Activated naive CD8-positive, alpha-beta T cell (primary cell): ENCODE measurements at regions not wholly inside any gene's neighbourhood (a gene's known extent, or its start where the extent isn't known, plus 50 kb on each side); places are given as distances from the start of the nearest gene placed in this dataset.
A peak's percentile ranks its signal among the peaks of the same experiment; 100 is the strongest.

Experiments
- H3K27ac Mint-ChIP-seq: one replicate; pipeline ENCODE4 v1.8.0; 2021; ENCODE audit warnings: mixed read lengths
- H3K27me3 Mint-ChIP-seq: one replicate; pipeline ENCODE4 v1.8.0; 2021; ENCODE audit warnings: mixed read lengths
- H3K36me3 Mint-ChIP-seq: one replicate; pipeline ENCODE4 v1.8.0; 2021; ENCODE audit warnings: mixed read lengths
- H3K4me1 Mint-ChIP-seq: one replicate; pipeline ENCODE4 v1.8.0; 2021; ENCODE audit warnings: low read depth, mixed read lengths
- H3K4me3 Mint-ChIP-seq: one replicate; pipeline ENCODE4 v1.8.0; 2021; ENCODE audit warnings: mild to moderate bottlenecking, mixed read lengths
- H3K9me3 Mint-ChIP-seq: one replicate; pipeline ENCODE4 v1.8.0; 2021; ENCODE audit warnings: low read depth, mixed read lengths

GRCh38 chrX:30971774-30972603, 82.9 kb upstream of the TAB3 start:
- Mint-ChIP-seq H3K4me3 (peak overlapping the region; percentile 80), H3K27ac (no peak overlapping the region), H3K36me3 (no peaks in the 10 kb centered on the region), H3K9me3 (no peaks in the 10 kb centered on the region), H3K27me3 (peaks cover 2% of the 10 kb centered on the region), H3K4me1 (peaks cover 11% of the 10 kb centered on the region)

GRCh38 chrX:30967516-30967915, 78.5 kb upstream of the TAB3 start:
- Mint-ChIP-seq H3K27ac (no peak overlapping the region), H3K4me1 (peaks cover 7% of the 10 kb centered on the region), H3K27me3 (peaks cover 3% of the 10 kb centered on the region), H3K4me3 (no peak overlapping the region), H3K9me3 (no peaks in the 10 kb centered on the region), H3K36me3 (no peaks in the 10 kb centered on the region)

- H3K27ac Mint-ChIP-seq, result no peak overlapping the region
- H3K4me3 Mint-ChIP-seq, result no peak overlapping the region
- no peaks in the 10 kb centered on the region for H3K9me3 Mint-ChIP-seq
- H3K36me3 Mint-ChIP-seq, result no peaks in the 10 kb centered on the region
- peaks cover 3% of the 10 kb centered on the region for H3K27me3 Mint-ChIP-seq
- H3K4me1 Mint-ChIP-seq, result no peaks in the 10 kb centered on the region
Observed at GRCh38 chrX:30965767-30966166, 76.7 kb upstream of the TAB3 start.

- H3K27me3 Mint-ChIP-seq, result peaks cover 2% of the 10 kb centered on the region
Observed at GRCh38 chrX:30961387-30962174, 72.5 kb upstream of the TAB3 start.

GRCh38 chrX:30957753-30958152, 68.7 kb upstream of the TAB3 start:
- H3K36me3 Mint-ChIP-seq, result no peaks in the 10 kb centered on the region
- H3K4me3 Mint-ChIP-seq, result no peak overlapping the region
- H3K27me3 Mint-ChIP-seq, result no peaks in the 10 kb centered on the region

More at GRCh38 chrX:30961387-30962174, 72.5 kb upstream of the TAB3 start:
- Mint-ChIP-seq H3K4me1 (no peaks in the 10 kb centered on the region), H3K9me3 (no peaks in the 10 kb centered on the region), H3K4me3 (no peak overlapping the region), H3K36me3 (no peaks in the 10 kb centered on the region), H3K27ac (no peak overlapping the region)

GRCh38 chrX:30955687-30956086, 66.6 kb upstream of the TAB3 start:
- H3K9me3 Mint-ChIP-seq, result peaks cover 6% of the 10 kb centered on the region
- H3K27me3 Mint-ChIP-seq, result no peaks in the 10 kb centered on the region
- H3K4me3 Mint-ChIP-seq, result no peak overlapping the region
- H3K36me3 Mint-ChIP-seq, result no peaks in the 10 kb centered on the region
- no peak overlapping the region for H3K27ac Mint-ChIP-seq
- H3K4me1 Mint-ChIP-seq, result no peaks in the 10 kb centered on the region

More at GRCh38 chrX:30957753-30958152, 68.7 kb upstream of the TAB3 start:
- Mint-ChIP-seq H3K27ac (no peak overlapping the region), H3K4me1 (no peaks in the 10 kb centered on the region), H3K9me3 (no peaks in the 10 kb centered on the region)

- Mint-ChIP-seq H3K27ac (no peak overlapping the region), H3K9me3 (peaks cover 6% of the 10 kb centered on the region), H3K4me3 (no peak overlapping the region), H3K27me3 (no peaks in the 10 kb centered on the region), H3K4me1 (no peaks in the 10 kb centered on the region), H3K36me3 (no peaks in the 10 kb centered on the region)
Observed at GRCh38 chrX:30951003-30951402, 61.9 kb upstream of the TAB3 start.

GRCh38 chrX:30950391-30950790, 61.3 kb upstream of the TAB3 start:
- H3K9me3 Mint-ChIP-seq, result peaks cover 6% of the 10 kb centered on the region
- no peaks in the 10 kb centered on the region for H3K36me3 Mint-ChIP-seq
- no peak overlapping the region for H3K4me3 Mint-ChIP-seq
- no peak overlapping the region for H3K27ac Mint-ChIP-seq
- no peaks in the 10 kb centered on the region for H3K27me3 Mint-ChIP-seq
- no peaks in the 10 kb centered on the region for H3K4me1 Mint-ChIP-seq

- Mint-ChIP-seq H3K36me3 (no peaks in the 10 kb centered on the region), H3K9me3 (peaks cover 6% of the 10 kb centered on the region), H3K27me3 (no peaks in the 10 kb centered on the region), H3K4me1 (no peaks in the 10 kb centered on the region), H3K4me3 (no peak overlapping the region), H3K27ac (no peak overlapping the region)
Observed at GRCh38 chrX:30949554-30949953, 60.5 kb upstream of the TAB3 start.

GRCh38 chrX:30948626-30949025, 59.6 kb upstream of the TAB3 start:
- Mint-ChIP-seq H3K9me3 (peaks cover 6% of the 10 kb centered on the region), H3K36me3 (no peaks in the 10 kb centered on the region), H3K27me3 (no peaks in the 10 kb centered on the region), H3K4me3 (no peak overlapping the region), H3K27ac (no peak overlapping the region), H3K4me1 (no peaks in the 10 kb centered on the region)

GRCh38 chrX:30948051-30948450, 59.0 kb upstream of the TAB3 start:
- H3K4me1 Mint-ChIP-seq, result no peaks in the 10 kb centered on the region
- no peaks in the 10 kb centered on the region for H3K27me3 Mint-ChIP-seq
- no peak overlapping the region for H3K27ac Mint-ChIP-seq
- no peak overlapping the region for H3K4me3 Mint-ChIP-seq
- H3K9me3 Mint-ChIP-seq, result peaks cover 6% of the 10 kb centered on the region
- H3K36me3 Mint-ChIP-seq, result no peaks in the 10 kb centered on the region

GRCh38 chrX:30943984-30944383, 54.9 kb upstream of the TAB3 start:
- Mint-ChIP-seq H3K27me3 (no peaks in the 10 kb centered on the region), H3K9me3 (no peaks in the 10 kb centered on the region), H3K27ac (no peak overlapping the region), H3K36me3 (no peaks in the 10 kb centered on the region), H3K4me1 (no peaks in the 10 kb centered on the region), H3K4me3 (no peak overlapping the region)

GRCh38 chrX:30941898-30942297, 52.8 kb upstream of the TAB3 start:
- H3K27ac Mint-ChIP-seq, result no peak overlapping the region
- H3K36me3 Mint-ChIP-seq, result no peaks in the 10 kb centered on the region
- H3K4me1 Mint-ChIP-seq, result no peaks in the 10 kb centered on the region
- no peak overlapping the region for H3K4me3 Mint-ChIP-seq
- no peaks in the 10 kb centered on the region for H3K9me3 Mint-ChIP-seq
- H3K27me3 Mint-ChIP-seq, result no peaks in the 10 kb centered on the region

- H3K9me3 Mint-ChIP-seq, result no peaks in the 10 kb centered on the region
- H3K4me1 Mint-ChIP-seq, result no peaks in the 10 kb centered on the region
- H3K4me3 Mint-ChIP-seq, result no peak overlapping the region
- H3K27ac Mint-ChIP-seq, result no peak overlapping the region
- H3K27me3 Mint-ChIP-seq, result no peaks in the 10 kb centered on the region
- no peaks in the 10 kb centered on the region for H3K36me3 Mint-ChIP-seq
Observed at GRCh38 chrX:30939928-30940327, 50.9 kb upstream of the TAB3 start.
